ENCODE measurements at regions not wholly inside any gene's neighbourhood (a gene's known extent, or its start where the extent isn't known, plus 50 kb on each side); places are given as distances from the start of the nearest gene placed in this dataset.

DNA sequence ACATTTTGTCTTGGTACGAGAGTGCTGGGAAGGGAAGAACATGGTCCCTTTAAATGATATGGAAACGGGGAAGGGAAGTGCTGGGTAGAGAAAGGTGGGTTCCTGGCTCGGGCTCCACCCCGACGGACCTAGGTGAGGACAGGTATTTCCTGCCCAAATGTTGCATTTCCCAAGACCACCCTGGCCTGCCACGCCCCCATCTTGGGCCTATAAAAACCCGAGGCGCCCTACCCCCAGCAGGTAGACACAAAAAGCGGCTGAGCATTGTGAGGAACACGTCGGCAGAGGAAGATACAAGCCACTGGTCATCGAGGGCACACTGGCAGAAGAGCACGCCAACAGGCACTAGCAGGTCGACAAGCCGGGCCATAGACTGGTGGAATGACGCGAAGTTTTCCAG, 99.4 kb downstream of the AASDHPPT start:
- Mint-ChIP-seq H3K9me3 (ENCODE audit: unreplicated experiment) (no peaks in the 10 kb centered on the region), H3K27ac (ENCODE audit: unreplicated experiment) (no peak overlapping the region), H3K27me3 (ENCODE audit: unreplicated experiment) (peaks cover 5% of the 10 kb centered on the region), H3K36me3 (ENCODE audit: low read depth, unreplicated experiment) (no peaks in the 10 kb centered on the region), H3K4me1 (ENCODE audit: unreplicated experiment) (no peaks in the 10 kb centered on the region), H3K4me3 (ENCODE audit: unreplicated experiment) (no peak overlapping the region)
- TF ChIP-seq, protein P1, sequence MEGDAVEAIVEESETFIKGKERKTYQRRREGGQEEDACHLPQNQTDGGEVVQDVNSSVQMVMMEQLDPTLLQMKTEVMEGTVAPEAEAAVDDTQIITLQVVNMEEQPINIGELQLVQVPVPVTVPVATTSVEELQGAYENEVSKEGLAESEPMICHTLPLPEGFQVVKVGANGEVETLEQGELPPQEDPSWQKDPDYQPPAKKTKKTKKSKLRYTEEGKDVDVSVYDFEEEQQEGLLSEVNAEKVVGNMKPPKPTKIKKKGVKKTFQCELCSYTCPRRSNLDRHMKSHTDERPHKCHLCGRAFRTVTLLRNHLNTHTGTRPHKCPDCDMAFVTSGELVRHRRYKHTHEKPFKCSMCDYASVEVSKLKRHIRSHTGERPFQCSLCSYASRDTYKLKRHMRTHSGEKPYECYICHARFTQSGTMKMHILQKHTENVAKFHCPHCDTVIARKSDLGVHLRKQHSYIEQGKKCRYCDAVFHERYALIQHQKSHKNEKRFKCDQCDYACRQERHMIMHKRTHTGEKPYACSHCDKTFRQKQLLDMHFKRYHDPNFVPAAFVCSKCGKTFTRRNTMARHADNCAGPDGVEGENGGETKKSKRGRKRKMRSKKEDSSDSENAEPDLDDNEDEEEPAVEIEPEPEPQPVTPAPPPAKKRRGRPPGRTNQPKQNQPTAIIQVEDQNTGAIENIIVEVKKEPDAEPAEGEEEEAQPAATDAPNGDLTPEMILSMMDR (IDR thresholded peaks at IDR 0.05; ENCODE audit: unreplicated experiment): no peak
- no peak for DNase-seq (ENCODE audit: low spot score)

DNA sequence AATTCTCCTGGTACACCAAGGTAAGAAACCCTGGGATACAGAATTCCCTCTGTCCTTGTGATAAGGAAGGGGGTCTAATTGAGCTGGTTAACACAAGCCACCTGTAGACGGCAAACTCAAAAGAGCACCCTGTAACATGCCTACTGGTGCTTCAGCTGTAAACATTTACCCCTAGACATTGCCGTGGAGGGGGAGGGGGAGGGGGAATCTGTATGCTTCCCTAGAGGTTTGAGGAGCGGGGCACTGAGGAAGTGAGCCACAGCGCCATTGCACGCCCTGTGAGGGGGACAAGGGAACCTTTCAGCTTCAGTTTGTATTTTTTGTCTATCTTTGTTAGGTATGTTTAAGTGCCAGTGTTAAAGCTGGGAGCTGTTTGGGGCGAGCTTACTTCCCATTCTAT, 99.8 kb downstream of the AASDHPPT start:
- H3K27me3 Mint-ChIP-seq (ENCODE audit: unreplicated experiment): peaks cover 5% of the 10 kb centered on the region
- no peaks in the 10 kb centered on the region for H3K36me3 Mint-ChIP-seq (ENCODE audit: low read depth, unreplicated experiment)
- H3K4me1 Mint-ChIP-seq (ENCODE audit: unreplicated experiment): no peaks in the 10 kb centered on the region
- H3K27ac Mint-ChIP-seq (ENCODE audit: unreplicated experiment): no peak overlapping the region
- no peak overlapping the region for H3K4me3 Mint-ChIP-seq (ENCODE audit: unreplicated experiment)
- no peaks in the 10 kb centered on the region for H3K9me3 Mint-ChIP-seq (ENCODE audit: unreplicated experiment)
- DNase-seq (ENCODE audit: low spot score): no peak
- TF ChIP-seq, protein P1 (IDR thresholded peaks at IDR 0.05; ENCODE audit: unreplicated experiment): no peak

DNA sequence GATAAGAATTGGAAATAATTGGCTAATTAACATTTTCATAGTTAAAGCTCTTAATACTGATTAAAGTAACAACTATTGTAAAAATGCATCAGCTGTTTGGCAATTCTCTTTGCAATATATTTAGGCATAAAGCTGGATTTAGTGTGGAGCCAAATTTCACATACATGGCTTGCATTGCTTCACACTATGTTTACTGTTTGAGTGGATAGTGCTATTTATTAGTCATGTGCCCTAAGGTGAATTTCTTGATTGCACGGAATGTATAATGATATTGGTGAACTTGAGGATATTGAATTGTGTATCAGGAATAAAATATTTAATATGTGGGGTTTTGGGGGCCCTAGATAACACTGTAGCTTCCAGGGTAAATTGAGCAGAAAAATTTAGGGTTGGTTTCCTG, 100.9 kb downstream of the AASDHPPT start:
- TF ChIP-seq, protein P1 (IDR thresholded peaks at IDR 0.05; ENCODE audit: unreplicated experiment): no peak
- no peak for DNase-seq (ENCODE audit: low spot score)
- no peak overlapping the region for H3K27ac Mint-ChIP-seq (ENCODE audit: unreplicated experiment)
- no peaks in the 10 kb centered on the region for H3K36me3 Mint-ChIP-seq (ENCODE audit: low read depth, unreplicated experiment)
- H3K4me3 Mint-ChIP-seq (ENCODE audit: unreplicated experiment): no peak overlapping the region
- no peaks in the 10 kb centered on the region for H3K4me1 Mint-ChIP-seq (ENCODE audit: unreplicated experiment)
- H3K9me3 Mint-ChIP-seq (ENCODE audit: unreplicated experiment): no peaks in the 10 kb centered on the region
- peaks cover 5% of the 10 kb centered on the region for H3K27me3 Mint-ChIP-seq (ENCODE audit: unreplicated experiment)

DNA sequence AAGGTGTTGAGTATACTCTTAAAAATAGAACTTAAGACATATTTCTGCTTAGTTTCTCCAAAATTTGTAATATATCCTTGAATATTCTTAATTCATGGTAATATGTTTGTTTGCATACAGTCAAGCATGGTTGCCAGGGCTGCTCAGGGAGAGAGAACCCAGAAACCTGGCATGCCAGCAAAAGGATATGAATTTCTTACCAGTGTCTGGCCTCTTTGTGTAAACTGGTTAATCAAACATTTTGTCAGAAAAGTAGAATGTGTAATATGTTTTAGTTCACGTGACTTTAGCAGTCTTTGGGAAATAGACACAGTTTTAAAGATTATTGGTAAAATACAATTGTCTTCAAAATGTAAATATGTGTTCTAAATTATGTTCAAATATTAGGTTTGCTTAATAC, 101.6 kb downstream of the AASDHPPT start:
- no peak for DNase-seq (ENCODE audit: low spot score)
- TF ChIP-seq, protein P1 (IDR thresholded peaks at IDR 0.05; ENCODE audit: unreplicated experiment): no peak
- no peak overlapping the region for H3K27ac Mint-ChIP-seq (ENCODE audit: unreplicated experiment)
- no peaks in the 10 kb centered on the region for H3K36me3 Mint-ChIP-seq (ENCODE audit: low read depth, unreplicated experiment)
- no peaks in the 10 kb centered on the region for H3K4me1 Mint-ChIP-seq (ENCODE audit: unreplicated experiment)
- H3K9me3 Mint-ChIP-seq (ENCODE audit: unreplicated experiment): no peaks in the 10 kb centered on the region
- H3K4me3 Mint-ChIP-seq (ENCODE audit: unreplicated experiment): no peak overlapping the region
- H3K27me3 Mint-ChIP-seq (ENCODE audit: unreplicated experiment): peaks cover 5% of the 10 kb centered on the region

DNA sequence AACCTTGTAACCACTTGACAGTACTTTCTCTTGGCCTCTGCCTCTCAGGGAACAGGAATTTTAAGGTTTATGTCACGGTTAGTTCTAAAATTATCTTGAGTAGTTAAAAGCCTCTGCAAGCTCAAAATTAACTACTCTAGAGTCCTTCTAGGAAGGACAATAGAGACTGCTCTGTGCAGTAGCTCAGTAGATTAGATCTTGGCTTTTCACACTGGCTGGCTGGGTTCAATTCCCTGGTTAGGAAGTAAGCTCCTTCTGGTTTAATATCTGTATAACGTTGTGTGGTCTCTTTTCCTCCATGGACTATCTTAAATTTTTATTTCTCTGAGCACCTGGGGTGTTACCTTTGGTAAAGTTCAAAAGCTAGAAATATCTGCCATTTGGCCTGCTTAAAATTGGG, 109.2 kb downstream of the AASDHPPT start:
- TF ChIP-seq, protein P1 (IDR thresholded peaks at IDR 0.05; ENCODE audit: unreplicated experiment): no peak
- Mint-ChIP-seq H3K27ac (ENCODE audit: unreplicated experiment) (no peak overlapping the region), H3K9me3 (ENCODE audit: unreplicated experiment) (no peaks in the 10 kb centered on the region), H3K4me3 (ENCODE audit: unreplicated experiment) (no peak overlapping the region), H3K36me3 (ENCODE audit: low read depth, unreplicated experiment) (no peaks in the 10 kb centered on the region), H3K4me1 (ENCODE audit: unreplicated experiment) (no peaks in the 10 kb centered on the region), H3K27me3 (ENCODE audit: unreplicated experiment) (no peaks in the 10 kb centered on the region)
- DNase-seq (ENCODE audit: low spot score): no peak

Measured in endothelial cell (in vitro differentiated cells).